HG03108 (cell line): ENCODE measurements at regions not wholly inside any gene's neighbourhood (a gene's known extent, or its start where the extent isn't known, plus 50 kb on each side); places are given as distances from the start of the nearest gene placed in this dataset.
"Not testable (repeated sequence)": the region's sequence is repeated elsewhere in the genome, so short reads cannot be mapped to it uniquely, and the experiment has no call there.

Experiments used
- ATAC-seq: cut with Tn5 transposase; IDR thresholded peaks from one replicate; pipeline ENCODE4 v1.9.1; 2021; ENCODE audit warnings: moderate library complexity; ENCODE audit not compliant: unreplicated experiment

DNA sequence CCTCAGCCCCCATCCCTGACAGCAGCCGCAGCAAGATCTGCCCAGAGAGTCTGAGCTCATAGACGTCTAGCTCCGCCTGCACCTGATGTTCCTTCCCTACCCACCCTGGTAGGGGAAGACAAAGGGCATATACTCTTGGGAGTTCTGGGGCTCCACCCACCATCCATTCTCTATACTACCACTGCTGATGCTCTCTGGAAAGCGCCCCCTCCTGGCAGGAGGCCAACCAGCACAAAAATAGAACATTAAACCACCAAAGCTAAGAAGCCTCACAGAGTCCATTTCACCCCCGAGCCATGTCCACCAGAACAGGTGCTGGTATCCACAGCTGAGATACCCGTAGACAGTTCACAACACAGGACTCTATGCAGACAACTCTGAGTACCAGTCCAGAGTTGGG, 662.6 kb upstream of the FAM98A start:
- no peak for ATAC-seq

DNA sequence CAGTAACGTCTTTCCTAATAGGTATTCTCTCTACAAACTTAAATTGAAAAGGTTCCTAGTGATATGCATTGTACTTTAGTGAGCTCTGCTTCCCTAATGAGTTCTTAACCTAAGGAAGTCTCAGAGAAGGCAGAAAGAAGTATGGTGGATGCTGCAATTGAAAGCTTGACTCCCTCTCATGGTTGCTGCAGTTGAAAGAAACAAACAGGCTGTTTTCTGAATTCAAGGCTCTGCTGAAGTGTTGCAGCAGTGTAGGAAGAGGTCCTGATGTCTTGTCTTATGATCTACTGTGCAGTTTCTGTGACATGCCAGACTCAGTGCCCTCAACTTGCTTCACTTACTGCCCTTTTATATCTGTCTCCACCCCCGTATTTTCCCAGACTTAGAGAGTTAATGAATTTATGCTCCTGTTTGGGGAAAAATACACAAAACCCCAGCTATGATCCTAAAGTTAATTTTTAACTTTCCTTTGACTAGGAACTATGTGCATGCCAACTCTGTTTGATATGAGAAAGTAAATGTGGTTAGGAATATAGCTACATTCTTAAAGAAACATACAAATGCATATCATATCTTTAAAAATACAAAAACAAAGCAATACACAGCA, 655.3 kb upstream of the FAM98A start:
- ATAC-seq: no peak

DNA sequence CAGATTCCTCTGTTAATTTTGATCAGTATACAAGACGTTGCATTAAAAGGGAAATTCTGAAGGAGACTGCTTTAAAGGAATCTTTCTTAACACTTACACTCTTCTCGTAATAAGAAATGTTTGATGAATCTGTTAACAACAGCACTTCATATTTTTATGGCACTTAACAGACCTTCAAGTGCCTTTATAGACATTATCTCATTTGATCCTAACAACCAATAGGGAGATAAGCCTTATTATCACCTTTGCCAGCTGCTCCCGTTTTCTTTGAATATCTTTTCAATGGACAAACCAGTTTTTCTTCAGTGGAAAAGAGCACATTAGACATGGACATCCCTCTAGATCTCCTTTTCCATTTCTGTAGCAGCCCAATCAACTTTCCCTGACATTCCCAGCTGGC, 653.0 kb upstream of the FAM98A start:
- no peak for ATAC-seq

DNA sequence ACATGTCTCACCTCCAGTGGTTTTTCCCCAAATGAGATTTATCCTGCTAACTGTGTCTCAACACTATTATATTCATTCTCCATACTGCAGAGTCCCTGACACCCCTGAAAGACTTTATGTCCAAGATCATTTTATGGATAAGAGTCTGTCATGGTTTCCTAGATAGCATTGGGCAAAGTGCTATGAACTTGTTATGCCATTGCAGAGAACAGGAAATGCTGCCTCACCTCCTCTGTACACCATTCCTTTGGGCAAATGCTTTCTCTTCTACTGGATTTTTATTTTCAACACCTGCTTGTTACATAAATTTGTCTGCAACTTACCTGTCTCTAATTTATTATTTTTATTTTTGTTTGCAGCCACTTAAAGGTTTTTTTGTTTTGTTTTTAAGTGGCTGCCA, 652.5 kb upstream of the FAM98A start:
- ATAC-seq: no peak

DNA sequence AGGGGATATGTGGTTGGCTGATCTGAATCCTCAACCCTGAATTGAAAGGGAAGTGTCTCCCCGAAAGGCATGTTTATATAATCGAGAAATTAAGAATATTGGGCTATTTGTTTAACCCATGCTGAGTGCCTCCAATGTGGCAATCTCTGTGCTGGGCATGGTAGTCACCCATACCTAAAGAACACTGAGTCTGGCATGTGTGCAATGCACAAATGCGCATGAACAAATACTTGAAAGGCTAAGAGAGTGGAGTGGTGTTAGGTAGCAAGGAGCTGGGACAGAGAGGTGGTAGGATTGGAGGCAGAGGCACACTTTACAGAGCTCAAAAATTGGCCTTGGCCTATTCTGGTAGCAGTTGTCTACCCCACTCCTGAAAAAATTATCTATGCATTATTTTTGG, 645.1 kb upstream of the FAM98A start:
- no peak for ATAC-seq

DNA sequence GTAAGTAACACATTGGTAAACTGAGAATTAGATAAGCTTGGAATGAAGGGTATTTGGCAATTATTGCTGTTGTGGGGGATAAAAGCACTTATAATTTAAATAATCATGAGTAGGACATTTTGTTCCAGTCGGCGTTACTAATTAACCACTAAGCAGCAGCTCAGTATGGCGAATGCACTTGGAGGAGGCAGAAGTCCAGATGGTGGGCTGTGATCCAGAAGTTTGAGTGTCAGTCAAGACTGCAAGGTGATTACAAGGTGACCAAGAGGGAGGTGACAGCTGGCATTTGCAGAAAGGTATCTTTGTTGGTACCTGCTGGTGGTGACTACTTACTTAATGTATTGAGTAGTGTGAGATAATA, 643.6 kb upstream of the FAM98A start:
- no peak for ATAC-seq

DNA sequence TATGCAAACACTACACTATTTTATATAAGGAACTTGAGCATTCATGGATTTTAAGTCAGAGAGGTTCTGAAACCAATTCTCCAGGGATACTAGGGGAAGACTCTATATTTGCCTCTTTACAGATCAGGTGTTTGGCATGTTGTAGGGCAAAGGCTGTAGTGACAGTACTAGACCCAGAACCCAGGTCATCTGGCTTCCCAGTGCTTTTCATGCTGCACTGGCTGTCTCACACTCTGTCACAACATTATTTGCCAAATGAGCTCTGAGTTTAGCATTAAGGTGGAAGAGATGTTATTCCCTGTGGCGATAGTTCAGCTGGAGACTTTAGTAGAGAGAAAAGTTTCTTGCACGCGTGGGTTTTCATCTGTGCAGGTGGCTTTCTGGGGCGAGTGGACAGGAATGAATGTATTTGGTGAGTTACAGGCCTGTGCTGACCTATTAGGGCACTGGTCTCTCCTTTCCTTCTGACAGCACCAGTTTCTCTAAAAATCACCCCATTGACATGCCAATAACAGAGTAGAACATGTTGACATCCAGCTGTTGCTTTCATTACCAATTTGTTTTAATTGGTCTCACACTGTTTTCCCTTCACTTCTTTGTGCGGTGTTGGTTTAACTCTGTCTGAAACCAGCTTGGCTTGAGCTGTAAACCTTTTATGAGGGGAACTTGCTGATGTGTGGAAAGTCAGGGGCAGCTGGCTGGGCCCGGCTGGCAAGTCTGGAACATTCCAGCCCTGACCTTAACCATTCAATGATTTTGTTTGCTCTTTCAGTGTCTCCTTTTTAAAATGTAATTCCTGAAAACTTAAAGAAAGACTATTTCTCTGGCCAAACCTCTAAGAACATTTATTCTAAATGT, 643.0 kb upstream of the FAM98A start:
- ATAC-seq: no peak

DNA sequence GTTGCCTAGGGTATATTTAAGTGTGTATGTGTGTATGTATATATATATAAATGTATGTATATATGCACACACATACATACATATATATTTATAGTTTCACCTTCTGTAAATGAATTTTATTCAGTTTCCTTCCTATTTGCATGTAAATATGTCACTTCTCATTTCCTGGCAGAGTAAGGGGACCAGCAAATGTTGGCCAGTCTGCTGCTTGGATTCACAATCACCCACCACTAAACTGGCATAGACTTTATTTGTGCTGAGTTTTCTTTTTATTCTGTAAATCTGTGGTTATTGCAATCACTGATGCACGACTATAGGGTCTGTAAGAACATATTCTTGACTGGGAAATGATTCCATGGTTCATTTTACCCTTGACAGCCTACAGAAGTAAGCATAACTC, 640.4 kb upstream of the FAM98A start:
- ATAC-seq: no peak

DNA sequence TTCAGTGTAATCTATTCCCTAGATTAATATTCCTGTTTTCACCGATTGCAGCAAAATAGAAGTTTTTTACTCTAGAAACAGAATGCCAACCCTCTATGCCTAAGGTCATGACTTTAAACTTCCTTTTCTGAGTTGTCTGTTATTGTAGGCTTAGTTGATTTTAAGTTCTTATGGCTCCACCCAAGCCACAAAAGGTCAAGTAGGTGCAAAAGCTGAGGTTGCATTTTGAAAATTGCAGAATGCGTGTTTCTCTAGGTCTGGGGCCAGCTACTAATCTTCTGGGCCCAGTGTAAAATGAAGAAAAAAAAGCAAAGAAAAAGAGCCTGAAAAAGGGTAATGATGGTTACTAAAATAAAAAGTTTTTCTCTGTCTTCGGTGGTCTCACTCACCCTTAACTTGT, 635.7 kb upstream of the FAM98A start:
- no peak for ATAC-seq

DNA sequence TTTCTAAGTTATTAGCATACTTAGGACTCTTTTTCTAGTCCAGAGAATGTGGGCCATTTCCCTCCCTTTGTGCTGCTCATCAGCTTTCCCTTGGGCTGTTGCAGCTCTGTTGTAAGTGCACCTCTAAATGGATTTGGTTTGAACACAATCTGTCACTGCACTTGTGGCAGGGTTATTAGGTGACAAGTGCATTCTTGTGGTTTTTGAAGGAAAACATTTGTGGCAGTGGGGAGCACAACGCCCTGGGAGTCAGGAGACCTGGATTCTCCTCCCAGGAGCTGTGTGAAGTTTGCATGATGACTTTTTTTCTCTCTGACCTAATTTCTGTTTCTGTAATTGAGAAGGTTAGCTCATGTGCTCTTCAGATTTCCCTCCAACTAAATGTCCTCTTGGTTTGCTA, 630.9 kb upstream of the FAM98A start:
- no peak for ATAC-seq

DNA sequence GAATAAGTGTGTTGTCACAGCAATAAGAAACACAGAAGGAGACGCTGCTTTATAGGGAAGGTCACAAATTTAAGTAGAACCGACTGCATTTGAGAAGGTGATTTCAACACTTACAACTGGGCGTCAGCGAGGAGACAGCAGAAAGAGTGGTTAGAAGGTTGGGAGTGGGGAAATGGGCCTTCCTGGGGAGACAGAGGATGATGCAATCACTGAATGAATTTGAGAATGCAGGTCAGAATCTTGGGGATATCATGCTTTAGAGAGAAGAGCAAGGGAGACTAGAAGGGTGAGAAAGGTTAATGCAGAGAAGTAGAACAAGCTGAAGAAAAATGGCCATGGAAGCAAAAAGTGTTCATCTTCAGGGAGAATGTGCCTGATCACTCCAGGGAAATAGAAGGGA, 616.1 kb upstream of the FAM98A start:
- no peak for ATAC-seq

DNA sequence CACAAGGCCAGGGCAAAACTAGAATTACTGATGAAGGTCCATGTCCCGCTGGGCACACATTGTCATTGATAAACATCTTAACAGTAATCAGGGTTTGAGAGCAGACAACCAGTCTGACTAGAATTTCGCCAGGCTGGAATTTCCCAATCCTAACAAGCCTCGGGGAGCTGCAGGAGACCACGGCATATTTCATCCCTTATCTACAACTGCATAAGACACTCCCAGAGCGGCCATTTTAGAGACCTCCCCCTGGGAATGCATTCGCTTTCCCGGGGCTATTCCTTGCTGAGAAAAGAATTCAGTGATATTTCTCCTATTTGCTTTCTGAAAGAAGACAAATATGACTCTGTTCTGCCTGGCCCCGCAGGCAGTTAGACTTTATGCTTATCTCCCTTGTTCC, 611.3 kb upstream of the FAM98A start:
- not testable (repeated sequence) for ATAC-seq

DNA sequence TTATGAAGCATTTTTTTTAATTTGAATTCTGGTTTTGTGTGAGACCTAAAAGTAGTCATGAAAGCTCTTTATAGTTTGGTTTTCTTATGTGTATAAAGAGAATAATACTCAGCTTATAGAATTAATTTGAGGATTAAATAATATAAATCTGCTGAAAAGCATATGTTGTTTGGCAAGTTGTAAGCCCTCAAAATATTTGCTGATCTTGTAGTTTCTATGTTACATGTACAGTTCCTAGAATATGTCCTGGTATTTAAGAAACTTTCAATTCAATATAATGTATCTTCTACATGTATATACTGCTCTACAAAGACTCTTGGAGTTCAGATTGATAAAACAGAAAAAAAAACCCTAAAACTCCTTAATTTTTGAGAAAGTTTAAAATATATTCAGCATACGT, 605.5 kb upstream of the FAM98A start:
- ATAC-seq: no peak

DNA sequence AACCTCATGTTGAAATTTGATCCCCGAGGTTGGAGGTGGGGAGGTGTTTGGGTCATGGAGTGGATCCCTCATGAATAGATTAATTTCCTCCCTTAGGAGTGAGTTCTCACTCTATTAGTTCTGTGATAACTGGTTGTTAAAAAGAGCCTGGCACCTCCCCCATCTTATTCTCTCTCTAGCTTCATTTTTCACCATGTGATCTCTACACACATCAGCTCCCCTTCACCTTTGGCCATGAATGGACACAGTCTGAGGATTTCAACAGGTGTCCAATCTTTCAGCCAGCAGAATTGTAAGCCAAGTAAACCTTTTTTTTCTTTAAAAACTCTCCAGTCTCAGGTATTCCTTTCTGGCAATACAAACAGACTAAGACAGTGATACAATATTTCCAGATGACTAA, 602.0 kb upstream of the FAM98A start:
- ATAC-seq: no peak

DNA sequence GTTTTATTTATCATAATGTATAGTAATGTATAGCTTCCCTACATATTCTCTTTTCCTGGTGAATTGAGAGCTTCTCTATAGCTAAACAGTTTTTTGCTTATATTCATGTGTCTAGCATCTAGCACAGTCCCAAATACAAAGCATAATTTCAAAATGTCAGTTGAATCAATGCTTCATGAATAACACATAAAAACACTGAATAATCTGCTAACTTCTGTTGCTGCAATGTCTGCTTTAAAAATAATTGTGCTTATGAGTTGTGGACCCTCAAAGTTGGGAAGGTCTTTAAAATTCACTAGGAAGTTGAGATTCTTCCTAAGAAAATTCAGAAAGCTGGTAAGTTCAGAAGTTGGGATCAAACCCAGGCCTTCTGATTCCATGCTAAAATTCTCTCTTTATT, 600.9 kb upstream of the FAM98A start:
- ATAC-seq: no peak

DNA sequence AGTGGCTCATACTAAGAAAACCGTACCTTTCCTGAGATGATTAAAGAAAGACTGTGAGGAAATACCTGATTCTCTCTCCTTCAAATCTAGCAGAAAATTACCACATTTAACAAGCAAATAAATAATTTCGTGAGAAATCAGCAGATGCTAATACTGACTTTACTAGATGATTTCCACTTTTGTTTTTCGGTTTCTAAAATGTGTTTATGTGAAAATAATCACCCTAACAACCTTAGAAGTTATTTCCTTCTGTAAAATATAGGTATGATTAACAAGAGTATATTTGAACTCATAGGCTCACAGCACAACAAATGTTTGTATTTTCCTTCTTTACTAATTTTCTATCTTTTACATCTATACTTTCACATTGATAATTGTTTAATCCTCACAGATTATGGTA, 594.1 kb upstream of the FAM98A start:
- no peak for ATAC-seq

DNA sequence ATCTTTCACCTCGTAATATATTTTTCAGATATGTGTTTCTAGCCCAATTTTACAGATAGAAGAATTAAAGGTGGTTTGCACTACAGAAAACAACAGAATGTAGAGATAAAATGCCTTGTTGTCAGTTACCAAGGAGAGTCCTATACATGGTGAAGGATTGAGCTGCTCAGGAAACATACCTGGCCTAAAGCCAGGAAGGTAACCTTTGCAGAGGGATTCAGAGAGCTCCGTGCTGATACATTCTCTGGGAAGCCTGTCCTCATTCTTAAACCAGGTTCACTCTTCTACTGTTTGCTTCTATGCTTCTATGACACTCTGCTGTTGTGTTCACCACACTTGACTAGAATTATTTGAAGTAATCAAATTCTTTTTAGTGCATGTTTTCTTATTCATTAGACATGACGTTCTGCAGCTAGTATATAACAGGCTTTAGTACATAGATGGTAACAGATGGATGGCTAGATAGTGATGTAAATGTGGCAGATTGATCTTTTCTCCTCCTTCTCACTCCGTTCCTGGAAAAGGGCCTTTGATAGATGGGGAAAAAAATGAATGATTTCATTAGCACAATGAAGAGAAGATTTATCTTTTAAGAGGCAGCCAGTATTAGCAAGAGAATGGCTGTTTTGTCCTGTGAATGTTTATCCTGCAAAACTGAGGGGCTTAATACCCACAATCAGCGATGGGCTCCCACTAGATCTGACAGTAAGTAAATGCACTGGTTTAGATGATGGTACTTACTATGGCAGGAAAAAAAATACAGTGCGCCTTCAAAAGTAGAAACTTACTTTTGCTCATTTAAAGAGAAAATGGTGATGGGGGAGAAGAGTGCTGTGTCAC, 589.6 kb upstream of the FAM98A start:
- ATAC-seq: no peak

DNA sequence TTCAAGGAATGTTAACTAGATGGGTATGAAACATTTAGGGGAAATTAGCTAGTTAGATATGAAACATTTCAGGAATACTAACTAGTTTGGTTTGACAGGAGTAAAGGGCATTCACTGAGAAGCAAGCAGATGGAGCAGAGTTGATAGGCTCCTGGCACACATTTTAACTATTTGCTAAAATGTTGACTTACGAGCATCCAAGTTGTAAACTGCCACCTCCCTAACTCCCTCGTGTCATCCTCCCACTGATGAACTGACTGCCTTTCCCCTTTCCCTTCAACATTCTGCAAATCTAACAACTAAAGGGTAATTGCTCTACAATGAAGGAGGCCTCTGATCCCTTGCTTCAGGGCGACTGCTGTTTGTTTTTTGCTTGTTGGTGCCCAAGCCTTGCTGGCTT, 580.4 kb upstream of the FAM98A start:
- ATAC-seq: no peak

DNA sequence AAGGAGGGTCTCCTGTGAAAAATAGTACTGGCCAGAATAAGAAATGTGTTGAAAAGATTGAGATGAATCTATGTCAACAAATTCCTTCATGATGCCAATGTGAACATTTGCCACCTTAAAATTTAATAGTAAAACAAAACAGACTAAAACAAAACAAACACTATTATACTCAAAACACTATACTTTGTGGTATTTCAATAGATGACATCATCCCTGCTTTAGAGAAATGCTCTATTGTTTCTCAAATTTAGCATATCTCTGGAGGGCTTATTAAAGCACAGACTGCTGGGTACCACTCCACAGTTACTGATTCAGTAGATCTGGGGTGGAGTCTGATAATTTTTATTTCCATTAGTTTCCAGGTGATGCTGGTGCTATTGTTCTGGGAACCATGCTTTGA, 579.4 kb upstream of the FAM98A start:
- no peak for ATAC-seq

DNA sequence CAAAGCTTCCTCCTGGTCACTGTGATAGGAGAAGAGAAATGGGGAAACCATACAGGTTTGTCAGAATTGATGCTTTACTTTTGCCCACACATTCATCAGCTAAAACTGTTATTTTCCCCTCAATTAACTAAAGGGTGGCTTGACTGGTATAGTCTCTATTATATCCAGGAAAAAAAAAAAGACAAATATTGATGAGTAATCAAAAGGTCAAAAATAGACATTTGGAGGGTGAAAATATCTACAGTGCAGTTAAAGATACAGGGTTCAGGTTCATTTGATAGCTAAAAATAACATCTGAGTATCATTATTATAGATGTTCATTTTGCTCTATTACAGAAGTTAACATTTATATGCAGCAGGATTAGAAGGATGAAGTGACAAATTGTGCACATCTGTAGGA, 577.6 kb upstream of the FAM98A start:
- no peak for ATAC-seq

DNA sequence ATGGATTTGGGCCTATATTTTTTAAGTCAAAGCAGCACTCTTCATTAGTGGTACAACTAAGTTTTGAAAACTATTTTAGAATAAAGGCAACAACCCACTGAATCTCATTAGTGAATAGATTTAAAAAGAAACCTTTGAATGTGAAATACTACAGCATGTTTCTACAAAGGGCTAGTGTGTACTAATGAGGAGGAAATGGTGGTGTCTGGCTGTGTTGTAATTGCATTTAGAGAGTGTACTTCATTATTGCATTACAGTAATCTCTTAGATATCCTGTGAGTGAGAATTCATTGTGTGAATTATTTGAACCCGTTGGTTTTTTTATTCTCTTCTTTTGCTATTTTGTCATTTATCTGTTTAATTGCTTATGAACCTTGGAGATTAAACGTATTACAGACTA, 575.4 kb upstream of the FAM98A start:
- ATAC-seq: no peak

DNA sequence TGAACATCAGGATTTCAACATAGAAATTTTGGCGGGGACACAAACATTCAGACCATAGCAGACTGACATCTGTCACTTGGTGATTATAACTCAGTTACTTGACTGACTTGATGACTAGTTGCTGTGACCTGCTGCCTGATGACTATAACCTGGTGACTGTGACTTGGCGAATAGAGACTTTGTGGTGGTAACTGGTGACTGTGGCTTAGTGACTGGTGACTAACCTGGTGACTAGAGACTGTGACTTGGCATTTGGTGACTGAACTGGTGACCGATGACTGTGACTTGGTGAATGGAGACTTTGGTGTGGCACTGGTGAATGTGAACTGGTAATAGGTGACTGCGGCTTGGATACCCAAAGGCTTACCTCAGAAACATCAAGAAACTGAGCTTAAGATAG, 563.1 kb upstream of the FAM98A start:
- no peak for ATAC-seq
